Heart left ventricle (tissue), 13 donors: ENCODE measurements at regions not wholly inside any gene's neighbourhood (a gene's known extent, or its start where the extent isn't known, plus 50 kb on each side); places are given as distances from the start of the nearest gene placed in this dataset.
"Not testable (repeated sequence)": the region's sequence is repeated elsewhere in the genome, so short reads cannot be mapped to it uniquely, and the experiment has no call there.

Experiments used
- POLR2A ChIP-seq, 2 donors: fragments of 450-650 bp; IDR thresholded peaks; one replicate each; pipeline ENCODE4 v1.6.1; 2017; ENCODE audit warnings: antibody characterized with exemption in 2 of 2, mild to moderate bottlenecking in 2 of 2, moderate library complexity in 2 of 2
- TF ChIP-seq, protein P1 (sequence below), 12 donors: fragments of 200-600 bp; sonication (generic) in 4 of 12; IDR thresholded peaks; one replicate each; pipeline versions ENCODE4 v1.5.0 to v1.8.0; 2018 to 2022; ENCODE audit warnings: antibody characterized with exemption in 12 of 12, mild to moderate bottlenecking in 5 of 12
- donor health status: ischemic (EF 13 %, LVEDD 7.1; RV severe dilation, severe dysfunction).
- donor health status: DM: no; HTN: yes; CAD: no.
- donor health status: DM: no; HTN: no; CAD: no.
- donor health status: ischemic (EF 25% LVEDD 6.9; RV normal size, moderate dysfunction).
- donor health status: ischemic (EF 25% LVEDD 5.7; RV mildly dilated, moderate dysfunction).
- donor health status: ischemic (EF 35%, LVEDD 5.7; RV mildly dilated, moderate dysfunction).
- donor health status: nonischemic (EF 11% LVEDD 7.7; RV severe dilation, severe dysfunction).
- donor health status: DM: yes; HTN: yes; CAD: no.
- donor health status: PGD.
- donor health status: ischemic (EF 29% LVEDD 5.4; RV normal size, mild dysfunction).
- donor health status: nonischemic (EF 23%, LVEDD 6.1; RV moderate dilation, normal function).

DNA sequence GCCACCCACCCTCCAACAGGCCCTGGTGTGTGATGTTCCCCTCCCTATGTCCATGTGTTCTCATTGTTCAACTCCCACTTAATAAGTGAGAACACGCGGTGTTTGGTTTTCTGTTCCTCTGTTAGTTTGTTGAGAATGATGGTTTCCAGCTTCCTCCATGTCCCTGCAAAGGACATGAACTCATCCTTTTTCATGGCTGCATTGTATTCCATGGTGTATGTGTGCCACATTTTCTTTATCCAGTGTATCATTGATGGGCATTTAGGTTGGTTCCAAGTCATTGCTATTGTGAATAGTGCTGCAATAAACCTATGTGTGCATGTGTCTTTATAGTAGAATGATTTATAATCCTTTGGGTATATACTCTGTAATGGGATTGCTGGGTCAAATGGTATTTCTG is 424.2 kb upstream of the MEF2C start:
- TF ChIP-seq, protein P1, sequence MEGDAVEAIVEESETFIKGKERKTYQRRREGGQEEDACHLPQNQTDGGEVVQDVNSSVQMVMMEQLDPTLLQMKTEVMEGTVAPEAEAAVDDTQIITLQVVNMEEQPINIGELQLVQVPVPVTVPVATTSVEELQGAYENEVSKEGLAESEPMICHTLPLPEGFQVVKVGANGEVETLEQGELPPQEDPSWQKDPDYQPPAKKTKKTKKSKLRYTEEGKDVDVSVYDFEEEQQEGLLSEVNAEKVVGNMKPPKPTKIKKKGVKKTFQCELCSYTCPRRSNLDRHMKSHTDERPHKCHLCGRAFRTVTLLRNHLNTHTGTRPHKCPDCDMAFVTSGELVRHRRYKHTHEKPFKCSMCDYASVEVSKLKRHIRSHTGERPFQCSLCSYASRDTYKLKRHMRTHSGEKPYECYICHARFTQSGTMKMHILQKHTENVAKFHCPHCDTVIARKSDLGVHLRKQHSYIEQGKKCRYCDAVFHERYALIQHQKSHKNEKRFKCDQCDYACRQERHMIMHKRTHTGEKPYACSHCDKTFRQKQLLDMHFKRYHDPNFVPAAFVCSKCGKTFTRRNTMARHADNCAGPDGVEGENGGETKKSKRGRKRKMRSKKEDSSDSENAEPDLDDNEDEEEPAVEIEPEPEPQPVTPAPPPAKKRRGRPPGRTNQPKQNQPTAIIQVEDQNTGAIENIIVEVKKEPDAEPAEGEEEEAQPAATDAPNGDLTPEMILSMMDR (IDR thresholded peaks at IDR 0.05): not testable (repeated sequence)
- not testable (repeated sequence) for TF ChIP-seq POLR2A (IDR thresholded peaks at IDR 0.05)
